ENCODE measurements at regions not wholly inside any gene's neighbourhood (a gene's known extent, or its start where the extent isn't known, plus 50 kb on each side); places are given as distances from the start of the nearest gene placed in this dataset.

GRCh38 chr13:85186356-85187045 is 612.7 kb downstream of the SLITRK6 start:
- H3K27me3 ChIP-seq (replicated peaks; ENCODE audit: insufficient read depth, low read depth, low read length, poor library complexity): no peaks in the 10 kb centered on the region
- POLR2A ChIA-PET (ENCODE audit: low non-redundant PET): no interaction called here
- no peaks in the 10 kb centered on the region for H3K4me1 ChIP-seq (ENCODE audit: insufficient read depth, low read length, poor library complexity, severe bottlenecking)
- CTCF ChIA-PET: no interaction called here
- intact Hi-C loops (cut with micrococcal nuclease; ENCODE audit: unreplicated experiment): no loop called here
- DNase-seq (ENCODE audit: low spot score): no peak
- H3K36me3 ChIP-seq (ENCODE audit: insufficient read depth, low read length, poor library complexity, severe bottlenecking): no peaks in the 10 kb centered on the region
- BruUV-seq (replicated peaks): no TSS peak
- no peak for TF ChIP-seq CTCF (conservative IDR thresholded peaks at IDR 0.05; ENCODE audit: low read depth, low read length)
- TF ChIP-seq EZH2 (IDR thresholded peaks at IDR 0.05; ENCODE audit: borderline replicate concordance, low read depth, low read length, poor library complexity, severe bottlenecking): no peak
- no peak overlapping the region for H3K4me3 ChIP-seq (ENCODE audit: low read depth, low read length, poor library complexity, severe bottlenecking)
- no peak overlapping the region for H3K27ac ChIP-seq (ENCODE audit: low read depth, low read length, poor library complexity, severe bottlenecking)
- no peaks in the 10 kb centered on the region for H3K9me3 ChIP-seq (ENCODE audit: low read depth, low read length, poor library complexity, severe bottlenecking)

GRCh38 chr13:85174291-85174690 is 624.9 kb downstream of the SLITRK6 start:
- no peaks in the 10 kb centered on the region for H3K9me3 ChIP-seq (ENCODE audit: low read depth, low read length, poor library complexity, severe bottlenecking)
- no peak overlapping the region for H3K27ac ChIP-seq (ENCODE audit: low read depth, low read length, poor library complexity, severe bottlenecking)
- H3K4me1 ChIP-seq (ENCODE audit: insufficient read depth, low read length, poor library complexity, severe bottlenecking): no peaks in the 10 kb centered on the region
- ChIA-PET POLR2A (ENCODE audit: low non-redundant PET) (no interaction called here), CTCF (no interaction called here)
- H3K4me3 ChIP-seq (ENCODE audit: low read depth, low read length, poor library complexity, severe bottlenecking): no peak overlapping the region
- no peak for DNase-seq (ENCODE audit: low spot score)
- H3K27me3 ChIP-seq (replicated peaks; ENCODE audit: insufficient read depth, low read depth, low read length, poor library complexity): no peaks in the 10 kb centered on the region
- H3K36me3 ChIP-seq (ENCODE audit: insufficient read depth, low read length, poor library complexity, severe bottlenecking): no peaks in the 10 kb centered on the region
- TF ChIP-seq CTCF (conservative IDR thresholded peaks at IDR 0.05; ENCODE audit: low read depth, low read length): no peak
- TF ChIP-seq EZH2 (IDR thresholded peaks at IDR 0.05; ENCODE audit: borderline replicate concordance, low read depth, low read length, poor library complexity, severe bottlenecking): no peak
- intact Hi-C loops (cut with micrococcal nuclease; ENCODE audit: unreplicated experiment): no loop called here
- BruUV-seq (replicated peaks): no TSS peak

GRCh38 chr13:85170372-85170771 is 628.8 kb downstream of the SLITRK6 start:
- CTCF ChIA-PET: no interaction called here

More at GRCh38 chr13:85170372-85170771, 628.8 kb downstream of the SLITRK6 start:
- Histone ChIP-seq H3K27ac (ENCODE audit: low read depth, low read length, poor library complexity, severe bottlenecking) (no peak overlapping the region), H3K4me3 (ENCODE audit: low read depth, low read length, poor library complexity, severe bottlenecking) (no peak overlapping the region), H3K9me3 (ENCODE audit: low read depth, low read length, poor library complexity, severe bottlenecking) (no peaks in the 10 kb centered on the region), H3K36me3 (ENCODE audit: insufficient read depth, low read length, poor library complexity, severe bottlenecking) (no peaks in the 10 kb centered on the region), H3K27me3 (replicated peaks; ENCODE audit: insufficient read depth, low read depth, low read length, poor library complexity) (no peaks in the 10 kb centered on the region), H3K4me1 (ENCODE audit: insufficient read depth, low read length, poor library complexity, severe bottlenecking) (no peaks in the 10 kb centered on the region)
- no peak for TF ChIP-seq EZH2 (IDR thresholded peaks at IDR 0.05; ENCODE audit: borderline replicate concordance, low read depth, low read length, poor library complexity, severe bottlenecking)
- TF ChIP-seq CTCF (conservative IDR thresholded peaks at IDR 0.05; ENCODE audit: low read depth, low read length): no peak
- DNase-seq (ENCODE audit: low spot score): no peak
- POLR2A ChIA-PET (ENCODE audit: low non-redundant PET): no interaction called here
- intact Hi-C loops (cut with micrococcal nuclease; ENCODE audit: unreplicated experiment): no loop called here
- no TSS peak for BruUV-seq (replicated peaks)
